ENCODE measurements at regions not wholly inside any gene's neighbourhood (a gene's known extent, or its start where the extent isn't known, plus 50 kb on each side); places are given as distances from the start of the nearest gene placed in this dataset.

DNA sequence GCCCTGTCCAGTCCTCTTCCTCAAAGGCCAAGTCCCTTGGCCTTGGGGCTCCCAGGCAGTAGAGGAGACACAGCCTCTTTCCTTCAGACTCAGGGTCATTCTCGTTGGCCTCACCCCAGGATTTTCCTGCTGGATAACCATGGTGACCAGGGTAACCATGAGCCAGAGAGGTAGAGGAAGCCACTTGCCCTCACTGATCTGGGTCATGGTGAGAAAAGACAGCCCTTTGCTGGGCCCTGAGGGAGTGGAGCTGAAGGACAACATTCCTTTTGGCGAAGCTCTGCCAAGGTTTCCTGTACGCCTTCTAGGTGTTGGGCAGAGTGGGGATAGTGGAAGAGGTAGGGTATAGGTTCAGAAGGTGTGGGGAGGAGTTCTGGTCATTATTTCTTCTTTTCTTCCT lies 53.1 kb upstream of the WNT4 start:
- no peak for TF ChIP-seq CTCF (IDR thresholded peaks at IDR 0.05; ENCODE audit: low read depth, low read length)
- DNase-seq (ENCODE audit: low read depth in 2 of 2), result no peak
- H3K4me3 ChIP-seq (replicated peaks in 1 of 2; ENCODE audit: low read depth in 2 of 2, low read length in 2 of 2), result no peak overlapping the region

DNA sequence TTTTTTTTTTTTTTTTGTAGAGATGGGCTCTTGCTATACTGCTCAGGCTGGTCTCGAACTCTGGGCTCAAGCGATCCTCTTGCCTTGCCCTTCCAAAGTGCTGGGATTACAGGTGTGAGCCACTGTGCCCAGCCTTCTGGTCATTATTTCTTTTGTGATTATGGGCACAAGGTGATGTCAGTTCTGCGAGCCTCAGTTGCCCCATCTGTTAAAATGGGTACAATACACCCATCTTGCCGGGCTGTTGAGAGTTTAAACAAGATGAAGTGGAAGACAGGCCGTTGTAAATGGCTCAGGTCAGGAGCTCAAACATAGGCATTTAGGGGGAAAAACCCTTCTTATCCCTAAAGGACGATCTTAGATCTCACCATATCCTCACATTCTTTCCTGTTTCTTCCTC lies 53.7 kb upstream of the WNT4 start:
- H3K4me3 ChIP-seq (replicated peaks in 1 of 2; ENCODE audit: low read depth in 2 of 2, low read length in 2 of 2), result no peak overlapping the region
- TF ChIP-seq CTCF (IDR thresholded peaks at IDR 0.05; ENCODE audit: low read depth, low read length), result no peak
- no peak for DNase-seq (ENCODE audit: low read depth in 2 of 2)

DNA sequence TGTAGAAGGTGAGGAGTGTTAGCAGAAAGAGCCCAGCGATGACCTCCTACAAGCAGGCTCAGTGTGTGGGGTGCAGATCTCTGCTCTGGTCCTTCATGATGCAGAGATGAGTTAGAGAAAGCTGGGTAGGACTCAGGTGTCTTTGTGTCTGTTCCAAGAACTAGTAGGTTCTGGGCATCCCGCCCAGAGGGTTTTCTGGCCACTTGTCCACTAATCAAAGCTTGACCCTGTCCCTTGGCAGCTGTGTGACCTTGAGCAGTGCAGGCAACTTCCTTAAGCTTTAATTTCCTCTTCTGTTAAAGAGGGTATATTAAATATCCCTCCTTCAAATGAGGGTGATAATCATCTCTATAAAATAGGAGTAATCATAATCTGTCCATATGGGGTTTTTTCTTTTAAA lies 54.7 kb upstream of the WNT4 start:
- TF ChIP-seq CTCF (IDR thresholded peaks at IDR 0.05; ENCODE audit: low read depth, low read length), result no peak
- H3K4me3 ChIP-seq (replicated peaks in 1 of 2; ENCODE audit: low read depth in 2 of 2, low read length in 2 of 2), result no peak overlapping the region
- DNase-seq (ENCODE audit: low read depth in 2 of 2), result no peak

GRCh38 chr1:22201023-22201422 lies 58.1 kb upstream of the WNT4 start:
- TF ChIP-seq CTCF (IDR thresholded peaks at IDR 0.05; ENCODE audit: low read depth, low read length), result no peak
- DNase-seq (ENCODE audit: low read depth in 2 of 2), result no peak
- H3K4me3 ChIP-seq (replicated peaks in 1 of 2; ENCODE audit: low read depth in 2 of 2, low read length in 2 of 2), result no peak overlapping the region

DNA sequence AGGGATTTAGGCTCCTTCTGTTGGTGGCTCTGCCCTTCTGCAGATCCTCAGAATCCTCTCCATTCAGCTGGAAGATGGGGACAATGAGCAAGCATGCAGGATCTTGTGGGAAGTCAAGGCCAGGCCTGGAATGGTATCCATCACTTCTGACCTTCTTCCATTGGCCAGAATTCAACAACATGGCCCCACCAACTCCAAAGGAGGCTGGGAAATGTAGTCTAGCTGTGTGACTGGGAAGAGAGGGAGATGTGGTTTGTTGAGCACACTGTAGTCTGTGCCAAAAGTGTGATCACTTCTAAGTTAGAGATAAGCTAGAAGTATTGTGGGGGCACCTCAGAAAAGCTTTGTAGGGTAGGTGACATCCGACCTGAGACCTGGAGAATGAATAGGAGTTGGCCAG lies 60.4 kb upstream of the WNT4 start:
- H3K4me3 ChIP-seq (replicated peaks in 1 of 2; ENCODE audit: low read depth in 2 of 2, low read length in 2 of 2), result no peak overlapping the region
- TF ChIP-seq CTCF (IDR thresholded peaks at IDR 0.05; ENCODE audit: low read depth, low read length), result no peak

GRCh38 chr1:22204057-22204840 lies 61.4 kb upstream of the WNT4 start:
- no peak overlapping the region for H3K4me3 ChIP-seq (replicated peaks in 1 of 2; ENCODE audit: low read depth in 2 of 2, low read length in 2 of 2)
- no peak for DNase-seq (ENCODE audit: low read depth in 2 of 2)
- TF ChIP-seq CTCF (IDR thresholded peaks at IDR 0.05; ENCODE audit: low read depth, low read length), result no peak

More for the DNA sequence above, 60.4 kb upstream of the WNT4 start:
- no peak for DNase-seq (ENCODE audit: low read depth in 2 of 2)

All from cardiac fibroblast (primary cell).